ENCODE measurements at regions not wholly inside any gene's neighbourhood (a gene's known extent, or its start where the extent isn't known, plus 50 kb on each side); places are given as distances from the start of the nearest gene placed in this dataset.
"Not testable (repeated sequence)": the region's sequence is repeated elsewhere in the genome, so short reads cannot be mapped to it uniquely, and the experiment has no call there.

- DNase-seq (ENCODE audit: low spot score): no peak
Observed at GRCh38 chr2:49677227-49677626, 522.9 kb upstream of the FSHR start.

- DNase-seq (ENCODE audit: low spot score): no peak
Observed at GRCh38 chr2:49664827-49665226, 510.5 kb upstream of the FSHR start.

GRCh38 chr2:49661809-49662208, 507.5 kb upstream of the FSHR start:
- DNase-seq (ENCODE audit: low spot score): no peak

- DNase-seq (ENCODE audit: low spot score): no peak
Observed at GRCh38 chr2:49656853-49657252, 502.5 kb upstream of the FSHR start.

- DNase-seq (ENCODE audit: low spot score): no peak
Observed at GRCh38 chr2:49643149-49643548, 488.8 kb upstream of the FSHR start.

GRCh38 chr2:49640630-49641029, 486.3 kb upstream of the FSHR start:
- DNase-seq (ENCODE audit: low spot score): no peak

GRCh38 chr2:49621016-49621415, 466.7 kb upstream of the FSHR start:
- DNase-seq (ENCODE audit: low spot score): no peak

GRCh38 chr2:49619804-49620203, 465.5 kb upstream of the FSHR start:
- no peak for DNase-seq (ENCODE audit: low spot score)

- no peak for DNase-seq (ENCODE audit: low spot score)
Observed at GRCh38 chr2:49618491-49618890, 464.2 kb upstream of the FSHR start.

GRCh38 chr2:49616800-49617199, 462.5 kb upstream of the FSHR start:
- DNase-seq (ENCODE audit: low spot score): no peak

- DNase-seq (ENCODE audit: low spot score): not testable (repeated sequence)
Observed at GRCh38 chr2:49611796-49612195, 457.5 kb upstream of the FSHR start.

- DNase-seq (ENCODE audit: low spot score): no peak
Observed at GRCh38 chr2:49600524-49600923, 446.2 kb upstream of the FSHR start.

GRCh38 chr2:49598231-49598630, 443.9 kb upstream of the FSHR start:
- no peak for DNase-seq (ENCODE audit: low spot score)

- no peak for DNase-seq (ENCODE audit: low spot score)
Observed at GRCh38 chr2:49585921-49586320, 431.6 kb upstream of the FSHR start.

GRCh38 chr2:49582946-49583345, 428.6 kb upstream of the FSHR start:
- no peak for DNase-seq (ENCODE audit: low spot score)

- no peak for DNase-seq (ENCODE audit: low spot score)
Observed at GRCh38 chr2:49577041-49577440, 422.7 kb upstream of the FSHR start.

GRCh38 chr2:49569176-49569575, 414.9 kb upstream of the FSHR start:
- no peak for DNase-seq (ENCODE audit: low spot score)

GRCh38 chr2:49567811-49568600, 413.7 kb upstream of the FSHR start:
- no peak for DNase-seq (ENCODE audit: low spot score)

GRCh38 chr2:49567021-49567420, 412.7 kb upstream of the FSHR start:
- no peak for DNase-seq (ENCODE audit: low spot score)

- no peak for DNase-seq (ENCODE audit: low spot score)
Observed at GRCh38 chr2:49553658-49554057, 399.3 kb upstream of the FSHR start.

- no peak for DNase-seq (ENCODE audit: low spot score)
Observed at GRCh38 chr2:49532702-49533101, 378.4 kb upstream of the FSHR start.

- DNase-seq (ENCODE audit: low spot score): no peak
Observed at GRCh38 chr2:49515996-49516782, 361.9 kb upstream of the FSHR start.

- no peak for DNase-seq (ENCODE audit: low spot score)
Observed at GRCh38 chr2:49514201-49514600, 359.9 kb upstream of the FSHR start.

- no peak for DNase-seq (ENCODE audit: low spot score)
Observed at GRCh38 chr2:49490710-49491109, 336.4 kb upstream of the FSHR start.
